ENCODE measurements at regions not wholly inside any gene's neighbourhood (a gene's known extent, or its start where the extent isn't known, plus 50 kb on each side); places are given as distances from the start of the nearest gene placed in this dataset.

- DNase-seq: no peak
These were observed 1375.6 kb downstream of the EFNB2 start for GRCh38 chr13:105159841-105160240.

GRCh38 chr13:105153611-105154010 lies 1381.9 kb downstream of the EFNB2 start:
- no peak for DNase-seq

- DNase-seq: no peak
These were observed 1383.8 kb downstream of the EFNB2 start for GRCh38 chr13:105151639-105152038.

GRCh38 chr13:105147461-105147860 lies 1388.0 kb downstream of the EFNB2 start:
- DNase-seq: no peak

GRCh38 chr13:105144936-105145335 lies 1390.5 kb downstream of the EFNB2 start:
- DNase-seq: no peak

- DNase-seq: no peak
These were observed 1391.4 kb downstream of the EFNB2 start for GRCh38 chr13:105144020-105144419.

- DNase-seq: no peak
These were observed 1392.9 kb downstream of the EFNB2 start for GRCh38 chr13:105142556-105142955.

- no peak for DNase-seq
These were observed 1395.8 kb downstream of the EFNB2 start for GRCh38 chr13:105139380-105140285.

GRCh38 chr13:105139048-105139379 lies 1396.4 kb downstream of the EFNB2 start:
- no peak for DNase-seq

GRCh38 chr13:105135852-105136615 lies 1399.4 kb downstream of the EFNB2 start:
- no peak for DNase-seq

- no peak for DNase-seq
These were observed 1407.7 kb downstream of the EFNB2 start for GRCh38 chr13:105127732-105128131.

GRCh38 chr13:105121221-105121620 lies 1414.2 kb downstream of the EFNB2 start:
- DNase-seq: no peak

GRCh38 chr13:105118426-105118985 lies 1417.0 kb downstream of the EFNB2 start:
- no peak for DNase-seq

- no peak for DNase-seq
These were observed 1418.5 kb downstream of the EFNB2 start for GRCh38 chr13:105116966-105117365.

GRCh38 chr13:105112561-105112960 lies 1422.9 kb downstream of the EFNB2 start:
- no peak for DNase-seq

GRCh38 chr13:105107781-105108180 lies 1427.7 kb downstream of the EFNB2 start:
- DNase-seq: no peak

GRCh38 chr13:105105471-105105870 lies 1430.0 kb downstream of the EFNB2 start:
- DNase-seq: no peak

- DNase-seq: no peak
These were observed 1437.9 kb downstream of the EFNB2 start for GRCh38 chr13:105097521-105097920.

GRCh38 chr13:105089858-105090643 lies 1445.4 kb downstream of the EFNB2 start:
- DNase-seq: no peak

GRCh38 chr13:105087945-105088344 lies 1447.5 kb downstream of the EFNB2 start:
- DNase-seq: no peak

GRCh38 chr13:105084931-105085330 lies 1450.5 kb downstream of the EFNB2 start:
- DNase-seq: no peak

- no peak for DNase-seq
These were observed 1451.5 kb downstream of the EFNB2 start for GRCh38 chr13:105083992-105084391.

GRCh38 chr13:105074755-105075154 lies 1460.7 kb downstream of the EFNB2 start:
- no peak for DNase-seq
